ACC112 (cell line): ENCODE measurements at regions not wholly inside any gene's neighbourhood (a gene's known extent, or its start where the extent isn't known, plus 50 kb on each side); places are given as distances from the start of the nearest gene placed in this dataset.
A peak's percentile ranks its signal among the peaks of the same experiment; 100 is the strongest.
"Not testable (repeated sequence)": the region's sequence is repeated elsewhere in the genome, so short reads cannot be mapped to it uniquely, and the experiment has no call there.

Source experiments
- H2AFZ ChIP-seq: fragments of 200-600 bp; sonication (generic); one replicate; pipeline ENCODE4 v1.6.0; 2017; ENCODE audit warnings: antibody characterized with exemption, low read length; ENCODE audit not compliant: unreplicated experiment
- H3K27ac ChIP-seq: fragments of 200-600 bp; sonication (generic); 2 replicates; pipeline ENCODE4 v1.5.1; 2014; ENCODE audit warnings: low read depth, mild to moderate bottlenecking, antibody characterized with exemption, low read length, moderate library complexity
- H3K27me3 ChIP-seq: fragments of 200-600 bp; sonication (generic); 2 replicates; pipeline ENCODE4 v1.6.1; 2014; ENCODE audit warnings: mild to moderate bottlenecking, antibody characterized with exemption, low read length, moderate library complexity, mixed read lengths; ENCODE audit not compliant: insufficient read depth
- H3K36me3 ChIP-seq: fragments of 200-600 bp; sonication (generic); 2 replicates; pipeline ENCODE4 v1.6.1; 2016; ENCODE audit warnings: mild to moderate bottlenecking, antibody characterized with exemption, low read length, moderate library complexity, mixed read lengths; ENCODE audit not compliant: insufficient read depth
- H3K4me1 ChIP-seq: fragments of 200-600 bp; sonication (generic); one replicate; pipeline ENCODE4 v1.6.1; 2016; ENCODE audit warnings: low read length, mixed read lengths; ENCODE audit not compliant: insufficient read depth, unreplicated experiment, control insufficient read depth
- H3K4me3 ChIP-seq: fragments of 200-600 bp; sonication (generic); 2 replicates; pipeline ENCODE4 v1.5.1; 2014; ENCODE audit warnings: mild to moderate bottlenecking, low read depth, low read length
- H3K79me2 ChIP-seq: fragments of 200-600 bp; sonication (generic); one replicate; pipeline ENCODE4 v1.6.0; 2016; ENCODE audit warnings: low read length; ENCODE audit not compliant: control insufficient read depth, unreplicated experiment, insufficient read depth

- Histone ChIP-seq H3K4me3 (no peak overlapping the region), H2AFZ (no peak overlapping the region), H3K27me3 (no peaks in the 10 kb centered on the region), H3K36me3 (no peaks in the 10 kb centered on the region), H3K79me2 (no peaks in the 10 kb centered on the region), H3K27ac (no peak overlapping the region), H3K4me1 (no peaks in the 10 kb centered on the region)
These were observed 176.5 kb upstream of the FBN2 start for GRCh38 chr5:128714551-128714950.

- Histone ChIP-seq H3K79me2 (no peaks in the 10 kb centered on the region), H3K4me1 (no peaks in the 10 kb centered on the region), H3K4me3 (no peak overlapping the region), H3K36me3 (no peaks in the 10 kb centered on the region), H3K27ac (no peak overlapping the region), H3K27me3 (no peaks in the 10 kb centered on the region), H2AFZ (no peak overlapping the region)
These were observed 184.5 kb upstream of the FBN2 start for GRCh38 chr5:128722551-128722950.

- not testable (repeated sequence) for H3K79me2 ChIP-seq, H2AFZ ChIP-seq, H3K36me3 ChIP-seq, H3K4me1 ChIP-seq, H3K27me3 ChIP-seq, H3K4me3 ChIP-seq, H3K27ac ChIP-seq
These were observed 192.0 kb upstream of the FBN2 start for GRCh38 chr5:128730021-128730420.

- H2AFZ ChIP-seq, H3K79me2 ChIP-seq, H3K4me3 ChIP-seq, H3K36me3 ChIP-seq, H3K4me1 ChIP-seq, H3K27ac ChIP-seq, H3K27me3 ChIP-seq: not testable (repeated sequence)
These were observed 197.6 kb upstream of the FBN2 start for GRCh38 chr5:128735656-128736055.

GRCh38 chr5:128736553-128736952 lies 198.5 kb upstream of the FBN2 start:
- Histone ChIP-seq H3K27me3 (no peaks in the 10 kb centered on the region), H3K4me1 (no peaks in the 10 kb centered on the region), H3K36me3 (no peaks in the 10 kb centered on the region), H2AFZ (no peak overlapping the region), H3K27ac (no peak overlapping the region), H3K79me2 (no peaks in the 10 kb centered on the region), H3K4me3 (no peak overlapping the region)

GRCh38 chr5:128749136-128749898 lies 211.3 kb upstream of the FBN2 start:
- Histone ChIP-seq H3K36me3 (no peaks in the 10 kb centered on the region), H3K4me1 (no peaks in the 10 kb centered on the region), H3K79me2 (no peaks in the 10 kb centered on the region), H2AFZ (peak overlapping the region; percentile 17), H3K27ac (no peak overlapping the region), H3K27me3 (no peaks in the 10 kb centered on the region), H3K4me3 (no peak overlapping the region)

- H3K4me1 ChIP-seq, result no peaks in the 10 kb centered on the region
- H3K27me3 ChIP-seq, result no peaks in the 10 kb centered on the region
- no peaks in the 10 kb centered on the region for H3K36me3 ChIP-seq
- no peaks in the 10 kb centered on the region for H3K79me2 ChIP-seq
- no peak overlapping the region for H3K27ac ChIP-seq
- no peak overlapping the region for H3K4me3 ChIP-seq
- H2AFZ ChIP-seq, result no peak overlapping the region
These were observed 212.1 kb upstream of the FBN2 start for GRCh38 chr5:128750155-128750554.

GRCh38 chr5:128757196-128757959 lies 207.9 kb upstream of the SLC27A6 start:
- H3K36me3 ChIP-seq, result no peaks in the 10 kb centered on the region
- no peaks in the 10 kb centered on the region for H3K27me3 ChIP-seq
- H3K4me3 ChIP-seq, result no peak overlapping the region
- no peak overlapping the region for H2AFZ ChIP-seq
- no peaks in the 10 kb centered on the region for H3K4me1 ChIP-seq
- no peaks in the 10 kb centered on the region for H3K79me2 ChIP-seq
- H3K27ac ChIP-seq, result no peak overlapping the region

GRCh38 chr5:128762661-128763306 lies 202.5 kb upstream of the SLC27A6 start:
- Histone ChIP-seq H3K4me3 (no peak overlapping the region), H3K79me2 (no peaks in the 10 kb centered on the region), H3K27me3 (no peaks in the 10 kb centered on the region), H3K36me3 (no peaks in the 10 kb centered on the region), H3K27ac (no peak overlapping the region), H2AFZ (no peak overlapping the region), H3K4me1 (no peaks in the 10 kb centered on the region)

GRCh38 chr5:128763321-128763720 lies 202.0 kb upstream of the SLC27A6 start:
- Histone ChIP-seq H3K36me3 (no peaks in the 10 kb centered on the region), H3K27me3 (no peaks in the 10 kb centered on the region), H2AFZ (no peak overlapping the region), H3K4me3 (no peak overlapping the region), H3K79me2 (no peaks in the 10 kb centered on the region), H3K4me1 (no peaks in the 10 kb centered on the region), H3K27ac (no peak overlapping the region)
